ENCODE measurements at regions not wholly inside any gene's neighbourhood (a gene's known extent, or its start where the extent isn't known, plus 50 kb on each side); places are given as distances from the start of the nearest gene placed in this dataset.

DNA sequence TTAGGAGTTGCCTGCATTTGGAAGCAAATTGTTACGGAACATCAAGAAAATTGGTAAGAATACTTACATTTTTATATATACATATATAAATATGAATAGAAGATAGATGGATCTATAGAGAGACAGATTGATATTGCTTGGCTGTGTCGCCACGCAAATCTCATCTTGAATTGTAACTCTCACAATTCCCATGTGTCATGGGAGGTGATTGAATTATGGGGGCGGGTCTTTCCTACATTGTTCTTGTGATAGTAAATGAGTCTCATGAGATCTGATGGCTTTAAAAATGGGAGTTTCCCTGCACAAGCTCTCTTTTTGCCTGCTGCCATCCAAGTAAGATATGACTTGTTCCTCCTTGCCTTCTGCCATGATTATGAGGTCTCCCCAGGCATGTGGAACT, 180.8 kb upstream of the HEY2 start:
- Histone ChIP-seq H2AK5ac (ENCODE audit: low read depth, low read length) (no peak overlapping the region), H4K91ac (replicated peaks; ENCODE audit: insufficient read length, low read length) (no peak overlapping the region), H3K27me3 (replicated peaks in 1 of 4; ENCODE audit: control insufficient read depth in 3 of 4, extremely low read depth in 1 of 4, insufficient read depth in 3 of 4, low read length in 3 of 4) (0 out of 7 replicates have a peak, but pooled peaks cover 0 to 2% (median under 1%) of the 10 kb centered on the region in 4 experiments), H3K23me2 (ENCODE audit: low read depth, low read length) (no peaks in the 10 kb centered on the region), H2BK120ac (replicated peaks; ENCODE audit: low read depth, low read length) (no peak overlapping the region), H2BK20ac (ENCODE audit: low read length) (no peak overlapping the region), H2BK15ac (ENCODE audit: low read length) (no peak overlapping the region), H3K23ac (ENCODE audit: insufficient read length) (no peak overlapping the region), H3K14ac (ENCODE audit: insufficient read length) (no peak overlapping the region), H3K9ac (replicated peaks in 1 of 4; ENCODE audit: extremely low read depth in 1 of 4, low read depth in 3 of 4, low read length in 3 of 4) (no peak overlapping the region), H3K4me1 (replicated peaks in 1 of 4; ENCODE audit: control insufficient read depth in 3 of 4, insufficient read depth in 4 of 4, low read length in 3 of 4) (no peaks in the 10 kb centered on the region), H3K79me2 (ENCODE audit: control insufficient read depth in 1 of 2, insufficient read depth in 2 of 2, low read length in 2 of 2) (no peaks in the 10 kb centered on the region), H3K4me3 (ENCODE audit: extremely low read depth in 1 of 4, insufficient read depth in 2 of 4, low read depth in 3 of 4, low read length in 4 of 4) (no peak overlapping the region), H3K79me1 (ENCODE audit: low read depth, low read length) (no peaks in the 10 kb centered on the region), H3K4me2 (ENCODE audit: insufficient read depth in 1 of 2, low read depth in 2 of 2, low read length in 2 of 2) (no peak overlapping the region), H4K20me1 (replicated peaks in 1 of 2; ENCODE audit: control insufficient read depth in 1 of 2, insufficient read depth in 2 of 2, low read length in 2 of 2) (no peaks in the 10 kb centered on the region), H3K27ac (ENCODE audit: low read depth, low read length) (no peak overlapping the region), H3K18ac (ENCODE audit: extremely low read depth, low read length) (no peak overlapping the region), H2BK12ac (ENCODE audit: low read depth, low read length) (no peak overlapping the region), H3K36me3 (ENCODE audit: control insufficient read depth in 2 of 4, insufficient read depth in 4 of 4, low read length in 3 of 4) (no peaks in the 10 kb centered on the region), H2AFZ (ENCODE audit: low read length) (no peak overlapping the region), H3K4ac (replicated peaks; ENCODE audit: insufficient read length, low read depth, low read length) (no peak overlapping the region), H3K56ac (replicated peaks; ENCODE audit: insufficient read length, low read depth, low read length) (no peak overlapping the region), H2BK5ac (ENCODE audit: low read depth, low read length) (no peak overlapping the region), H3K9me3 (ENCODE audit: insufficient read depth in 2 of 2, low read depth in 1 of 2, low read length in 1 of 2) (no peaks in the 10 kb centered on the region), H4K8ac (ENCODE audit: extremely low read depth, insufficient read depth, low read length) (no peak overlapping the region), H4K5ac (ENCODE audit: insufficient read length, low read depth, low read length) (no peak overlapping the region)
- FAIRE-seq: no peak
- CTCF ChIA-PET (ENCODE audit: partially characterized antibody): no interaction called here
- DNase-seq (ENCODE audit: low read depth in 1 of 2, low spot score in 2 of 2): no peak
- POLR2A ChIA-PET (ENCODE audit: partially characterized antibody): no interaction called here
- 95% methylated on average over 4 of the region's 4 CpGs; no CpG with 5 or more reads in 1 of the 2 experiments for WGBS, 2 experiments (ENCODE audit: extremely low coverage in 1 of 2, insufficient coverage in 1 of 2, insufficient read length in 1 of 2, insufficient replicate concordance in 2 of 2, low coverage in 1 of 2, low lambda C conversion rate in 2 of 2, missing lambda C conversion rate in 1 of 2)
- no peak for TF ChIP-seq CBX8 (IDR thresholded peaks at IDR 0.05; ENCODE audit: borderline replicate concordance, low read depth, low read length)
- no peak for TF ChIP-seq GABPA (IDR thresholded peaks at IDR 0.05; ENCODE audit: borderline replicate concordance, insufficient read depth, low read length)
- TF ChIP-seq, protein P1, sequence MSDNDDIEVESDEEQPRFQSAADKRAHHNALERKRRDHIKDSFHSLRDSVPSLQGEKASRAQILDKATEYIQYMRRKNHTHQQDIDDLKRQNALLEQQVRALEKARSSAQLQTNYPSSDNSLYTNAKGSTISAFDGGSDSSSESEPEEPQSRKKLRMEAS (IDR thresholded peaks at IDR 0.05): no peak
- no peak for TF ChIP-seq SRF (IDR thresholded peaks at IDR 0.05; ENCODE audit: low read depth, low read length)
- no peak for TF ChIP-seq TAF7 (optimal IDR thresholded peaks at IDR 0.05; ENCODE audit: borderline replicate concordance, low read depth, low read length)
- no peak for TF ChIP-seq FOSL1 (IDR thresholded peaks at IDR 0.05; ENCODE audit: insufficient read depth, low read depth, low read length)
- TF ChIP-seq, protein P2, sequence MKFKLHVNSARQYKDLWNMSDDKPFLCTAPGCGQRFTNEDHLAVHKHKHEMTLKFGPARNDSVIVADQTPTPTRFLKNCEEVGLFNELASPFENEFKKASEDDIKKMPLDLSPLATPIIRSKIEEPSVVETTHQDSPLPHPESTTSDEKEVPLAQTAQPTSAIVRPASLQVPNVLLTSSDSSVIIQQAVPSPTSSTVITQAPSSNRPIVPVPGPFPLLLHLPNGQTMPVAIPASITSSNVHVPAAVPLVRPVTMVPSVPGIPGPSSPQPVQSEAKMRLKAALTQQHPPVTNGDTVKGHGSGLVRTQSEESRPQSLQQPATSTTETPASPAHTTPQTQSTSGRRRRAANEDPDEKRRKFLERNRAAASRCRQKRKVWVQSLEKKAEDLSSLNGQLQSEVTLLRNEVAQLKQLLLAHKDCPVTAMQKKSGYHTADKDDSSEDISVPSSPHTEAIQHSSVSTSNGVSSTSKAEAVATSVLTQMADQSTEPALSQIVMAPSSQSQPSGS (IDR thresholded peaks at IDR 0.05; ENCODE audit: low read length): no peak
- TF ChIP-seq, protein P3, sequence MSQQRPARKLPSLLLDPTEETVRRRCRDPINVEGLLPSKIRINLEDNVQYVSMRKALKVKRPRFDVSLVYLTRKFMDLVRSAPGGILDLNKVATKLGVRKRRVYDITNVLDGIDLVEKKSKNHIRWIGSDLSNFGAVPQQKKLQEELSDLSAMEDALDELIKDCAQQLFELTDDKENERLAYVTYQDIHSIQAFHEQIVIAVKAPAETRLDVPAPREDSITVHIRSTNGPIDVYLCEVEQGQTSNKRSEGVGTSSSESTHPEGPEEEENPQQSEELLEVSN (IDR thresholded peaks at IDR 0.05): no peak
- TF ChIP-seq TAF1 (IDR thresholded peaks at IDR 0.05; ENCODE audit: low read depth, low read length): no peak
- no peak for TF ChIP-seq KDM1A (IDR thresholded peaks at IDR 0.05; ENCODE audit: borderline replicate concordance, low read length)
- no peak for TF ChIP-seq BRCA1 (IDR thresholded peaks at IDR 0.05; ENCODE audit: low read depth, low read length)
- TF ChIP-seq CEBPB (IDR thresholded peaks at IDR 0.05; ENCODE audit: low read depth, low read length): no peak
- TF ChIP-seq TCF12 (IDR thresholded peaks at IDR 0.05; ENCODE audit: low read depth, low read length): no peak

Data from H1 (cell line).